ENCODE measurements at regions not wholly inside any gene's neighbourhood (a gene's known extent, or its start where the extent isn't known, plus 50 kb on each side); places are given as distances from the start of the nearest gene placed in this dataset.

- TF ChIP-seq POLR2A (IDR thresholded peaks at IDR 0.05; ENCODE audit: control extremely low read depth in 1 of 2, low read depth in 2 of 2, low read length in 2 of 2) (no peak), BCL11A (IDR thresholded peaks at IDR 0.05; ENCODE audit: low read depth in 2 of 2, low read length in 2 of 2) (no peak), EZH2 (IDR thresholded peaks at IDR 0.05; ENCODE audit: low read depth, low read length, severe bottlenecking) (no peak), CTCF (IDR thresholded peaks at IDR 0.05; ENCODE audit: control extremely low read depth in 1 of 3, insufficient read depth in 1 of 3, low read depth in 1 of 3, low read length in 3 of 3) (no peak), RAD21 (IDR thresholded peaks at IDR 0.05 in 1 of 2, conservative IDR thresholded peaks at IDR 0.05 in 1 of 2; ENCODE audit: low read depth in 2 of 2, low read length in 2 of 2) (no peak), SP1 (IDR thresholded peaks at IDR 0.05; ENCODE audit: low read depth, low read length) (no peak)
Measured at GRCh38 chr3:177437513-177438337, 240.4 kb upstream of the TBL1XR1 start.
